Esophagus squamous epithelium (tissue), 5 donors: ENCODE measurements at regions not wholly inside any gene's neighbourhood (a gene's known extent, or its start where the extent isn't known, plus 50 kb on each side); places are given as distances from the start of the nearest gene placed in this dataset.

Experiments used
- DNase-seq: peaks from one replicate; lab custom pipeline; 2025; lab: John Stamatoyannopoulos, UW
- H3K27ac ChIP-seq, 4 donors: fragments of 200-600 bp; sonication (generic); one replicate each; pipeline ENCODE4 v1.5.1; 2016 to 2019; ENCODE audit warnings: mild to moderate bottlenecking in 1 of 4
- H3K27me3 ChIP-seq, 4 donors: fragments of 200-600 bp; sonication (generic); 1 replicate in 3 of 4; 2 replicates in 1 of 4; pipeline versions ENCODE4 v1.5.1 to v1.6.0; 2017 to 2021; ENCODE audit warnings: antibody characterized with exemption in 1 of 4
- H3K36me3 ChIP-seq, 3 donors: fragments of 200-600 bp; sonication (generic); one replicate each; pipeline ENCODE4 v1.5.1; 2016 to 2019
- H3K4me1 ChIP-seq, 3 donors: fragments of 200-600 bp; sonication (generic); one replicate each; pipeline ENCODE4 v1.5.1; 2017 to 2019
- H3K4me3 ChIP-seq, 4 donors: fragments of 200-600 bp; sonication (generic); 1 replicate in 3 of 4; 2 replicates in 1 of 4; pipeline ENCODE4 v1.5.1; 2016 to 2019; ENCODE audit warnings: mild to moderate bottlenecking in 2 of 4, moderate library complexity in 1 of 4
- H3K9me3 ChIP-seq, 3 donors: fragments of 200-600 bp; sonication (generic); one replicate each; pipeline ENCODE4 v1.5.1; 2016 to 2019
- CTCF ChIP-seq, 6 experiments: fragments of 450-650 bp in 4 of 6; fragments of 200-600 bp in 2 of 6; sonication (generic) in 2 of 6; IDR thresholded peaks; one replicate each; pipeline ENCODE4 v1.5.1; 2016 to 2019; ENCODE audit warnings: antibody characterized with exemption in 6 of 6, mild to moderate bottlenecking in 4 of 6, moderate library complexity in 4 of 6
- POLR2A ChIP-seq, 4 donors: fragments of 450-650 bp; IDR thresholded peaks; one replicate each; pipeline ENCODE4 v1.6.1; 2017; ENCODE audit warnings: antibody characterized with exemption in 4 of 4, mild to moderate bottlenecking in 4 of 4, moderate library complexity in 3 of 4
- WGBS, 2 donors: methylation state at CpG; one replicate each; pipeline ENCODE4 v1.1.5; 2018; 5-methylcytosine and 5-hydroxymethylcytosine counted together
- intact Hi-C: fragments of 100-400 bp; cut with DNase I; formaldehyde crosslinking; loops from one replicate; pipeline ENCODE4 v1.15.0; 2022
- donor health status: DM: yes; HTN: yes; CAD: no.

GRCh38 chr21:39119891-39120290 is 63.4 kb downstream of the PSMG1 start:
- Histone ChIP-seq H3K4me3 (no peak overlapping the region), H3K4me1 (peaks cover 0 to 15% (median 8%) of the 10 kb centered on the region in 3 donors), H3K9me3 (no peaks in the 10 kb centered on the region), H3K36me3 (no peaks in the 10 kb centered on the region), H3K27me3 (no peaks in the 10 kb centered on the region), H3K27ac (no peak overlapping the region)
- 84 to 85% methylated on average over 6 of the region's 6 CpGs for WGBS, 2 donors
- intact Hi-C loops = loop anchor here (10.0 kb wide), 1 partner anchor 205 kb away; no protein-coding TSS in a partner anchor
- TF ChIP-seq POLR2A (IDR thresholded peaks at IDR 0.05) (no peak), CTCF (IDR thresholded peaks at IDR 0.05) (no peak)
- no peak for DNase-seq

GRCh38 chr21:39118604-39119215 is 64.5 kb downstream of the PSMG1 start:
- TF ChIP-seq POLR2A (IDR thresholded peaks at IDR 0.05) (no peak), CTCF (IDR thresholded peaks at IDR 0.05) (no peak)
- peaks cover 0 to 16% (median 8%) of the 10 kb centered on the region in 3 donors for H3K4me1 ChIP-seq
- intact Hi-C loops = no loop called here
- H3K27me3 ChIP-seq = no peaks in the 10 kb centered on the region
- no peak overlapping the region for H3K4me3 ChIP-seq
- no peaks in the 10 kb centered on the region for H3K36me3 ChIP-seq
- no peak for DNase-seq
- H3K27ac ChIP-seq = no peak overlapping the region
- 79 to 90% methylated on average over 2 to 4 of the region's 8 CpGs for WGBS, 2 donors
- H3K9me3 ChIP-seq = no peaks in the 10 kb centered on the region

- no peaks in the 10 kb centered on the region for H3K9me3 ChIP-seq
- H3K27ac ChIP-seq = no peak overlapping the region
- H3K36me3 ChIP-seq = no peaks in the 10 kb centered on the region
- H3K4me1 ChIP-seq = peaks cover 0 to 16% (median 8%) of the 10 kb centered on the region in 3 donors
- H3K4me3 ChIP-seq = no peak overlapping the region
- H3K27me3 ChIP-seq = no peaks in the 10 kb centered on the region
- 87 to 93% methylated on average over 4 to 7 of the region's 10 CpGs for WGBS, 2 donors
- intact Hi-C loops = no loop called here
- DNase-seq = no peak
- TF ChIP-seq POLR2A (IDR thresholded peaks at IDR 0.05) = no peak
- TF ChIP-seq CTCF (IDR thresholded peaks at IDR 0.05) = no peak
These were observed 65.2 kb downstream of the PSMG1 start for GRCh38 chr21:39118061-39118460.

GRCh38 chr21:39117440-39117970 is 65.7 kb downstream of the PSMG1 start:
- DNase-seq = no peak
- 86 to 91% methylated on average over 8 to 10 of the region's 11 CpGs for WGBS, 2 donors
- intact Hi-C loops = no loop called here
- TF ChIP-seq POLR2A (IDR thresholded peaks at IDR 0.05) (no peak), CTCF (IDR thresholded peaks at IDR 0.05) (no peak)
- Histone ChIP-seq H3K36me3 (no peaks in the 10 kb centered on the region), H3K27me3 (no peaks in the 10 kb centered on the region), H3K9me3 (no peaks in the 10 kb centered on the region), H3K4me1 (peaks cover 0 to 16% (median 8%) of the 10 kb centered on the region in 3 donors), H3K27ac (no peak overlapping the region), H3K4me3 (no peak overlapping the region)

GRCh38 chr21:39116761-39117439 is 66.4 kb downstream of the PSMG1 start:
- no peak overlapping the region for H3K27ac ChIP-seq
- no peaks in the 10 kb centered on the region for H3K36me3 ChIP-seq
- H3K4me3 ChIP-seq = no peak overlapping the region
- TF ChIP-seq CTCF (IDR thresholded peaks at IDR 0.05) (no peak), POLR2A (IDR thresholded peaks at IDR 0.05) (no peak)
- intact Hi-C loops = no loop called here
- H3K4me1 ChIP-seq = peaks cover 0 to 21% (median 8%) of the 10 kb centered on the region in 3 donors
- WGBS, 2 donors = 86 to 95% methylated on average over 12 to 16 of the region's 19 CpGs
- no peaks in the 10 kb centered on the region for H3K9me3 ChIP-seq
- DNase-seq = no peak
- H3K27me3 ChIP-seq = no peaks in the 10 kb centered on the region
